Tibial nerve (tissue), 4 donors: ENCODE measurements at regions not wholly inside any gene's neighbourhood (a gene's known extent, or its start where the extent isn't known, plus 50 kb on each side); places are given as distances from the start of the nearest gene placed in this dataset.

Experiments used
- DNase-seq, 2 donors: peaks; one replicate each; pipeline ENCODE4 v3.0.0-alpha.2; 2019; ENCODE audit warnings: low spot score in 2 of 2
- H3K27ac ChIP-seq, 4 donors: fragments of 200-600 bp; sonication (generic) in 3 of 4; one replicate each; pipeline ENCODE4 v1.5.1; 2017 to 2019; ENCODE audit warnings: mild to moderate bottlenecking in 1 of 4
- H3K27me3 ChIP-seq, 2 donors: fragments of 200-600 bp; sonication (generic) in 1 of 2; one replicate each; pipeline versions ENCODE4 v1.5.1 to v1.6.0; 2017 to 2019
- H3K36me3 ChIP-seq, 3 donors: fragments of 200-600 bp; sonication (generic); one replicate each; pipeline ENCODE4 v1.5.1; 2018 to 2019
- H3K4me1 ChIP-seq, 4 donors: fragments of 200-600 bp; sonication (generic) in 3 of 4; one replicate each; pipeline ENCODE4 v1.5.1; 2017 to 2019
- H3K4me3 ChIP-seq, 4 donors: fragments of 200-600 bp; sonication (generic) in 3 of 4; one replicate each; pipeline ENCODE4 v1.5.1; 2017 to 2019; ENCODE audit warnings: mild to moderate bottlenecking in 1 of 4, moderate library complexity in 1 of 4
- H3K9me3 ChIP-seq, 4 donors: fragments of 200-600 bp; sonication (generic) in 3 of 4; one replicate each; pipeline ENCODE4 v1.5.1; 2017 to 2019
- CTCF ChIP-seq, 5 experiments: fragments of 200-600 bp in 3 of 5; fragments of 450-650 bp in 2 of 5; sonication (generic) in 3 of 5; IDR thresholded peaks; one replicate each; pipeline ENCODE4 v1.5.1; 2016 to 2019; ENCODE audit warnings: antibody characterized with exemption in 5 of 5, mild to moderate bottlenecking in 3 of 5, moderate library complexity in 2 of 5
- EP300 ChIP-seq, 2 donors: sonication (generic); formaldehyde crosslinking; IDR thresholded peaks; one replicate each; pipeline ENCODE4 v1.6.1; 2017; ENCODE audit warnings: antibody characterized with exemption in 2 of 2, mild to moderate bottlenecking in 1 of 2
- POLR2A ChIP-seq, 2 donors: fragments of 450-650 bp; IDR thresholded peaks; one replicate each; pipeline ENCODE4 v1.6.1; 2017; ENCODE audit warnings: antibody characterized with exemption in 2 of 2, mild to moderate bottlenecking in 2 of 2, moderate library complexity in 2 of 2
- WGBS, 2 donors: methylation state at CpG; one replicate each; pipeline ENCODE4 v1.1.5; 2018; 5-methylcytosine and 5-hydroxymethylcytosine counted together

GRCh38 chr13:32895296-32895695, 120.9 kb upstream of the KL start:
- no peaks in the 10 kb centered on the region for H3K27me3 ChIP-seq
- H3K4me1 ChIP-seq = no peaks in the 10 kb centered on the region
- no peaks in the 10 kb centered on the region for H3K9me3 ChIP-seq
- H3K4me3 ChIP-seq = no peak overlapping the region
- 93 to 97% methylated on average over 3 of the region's 3 CpGs for WGBS, 2 donors
- no peaks in the 10 kb centered on the region for H3K36me3 ChIP-seq
- TF ChIP-seq EP300 (IDR thresholded peaks at IDR 0.05) = no peak
- no peak for TF ChIP-seq POLR2A (IDR thresholded peaks at IDR 0.05)
- no peak for TF ChIP-seq CTCF (IDR thresholded peaks at IDR 0.05)
- no peak for DNase-seq
- H3K27ac ChIP-seq = no peak overlapping the region

- no peaks in the 10 kb centered on the region for H3K9me3 ChIP-seq
- no peak overlapping the region for H3K4me3 ChIP-seq
- H3K27me3 ChIP-seq = no peaks in the 10 kb centered on the region
- WGBS, 2 donors = 94 to 99% methylated on average over 4 of the region's 4 CpGs
- no peak for DNase-seq
- no peak for TF ChIP-seq CTCF (IDR thresholded peaks at IDR 0.05)
- TF ChIP-seq POLR2A (IDR thresholded peaks at IDR 0.05) = no peak
- TF ChIP-seq EP300 (IDR thresholded peaks at IDR 0.05) = no peak
- no peaks in the 10 kb centered on the region for H3K4me1 ChIP-seq
- H3K27ac ChIP-seq = no peak overlapping the region
- no peaks in the 10 kb centered on the region for H3K36me3 ChIP-seq
These were observed 118.9 kb upstream of the KL start for GRCh38 chr13:32897296-32897695.

GRCh38 chr13:32902029-32902780, 114.0 kb upstream of the KL start:
- Histone ChIP-seq H3K27ac (peak overlapping the region in 2 of 4 donors; percentile 28 to 68), H3K4me3 (no peak overlapping the region), H3K9me3 (no peaks in the 10 kb centered on the region), H3K27me3 (no peaks in the 10 kb centered on the region), H3K4me1 (peaks cover 0 to 37% (median 15%) of the 10 kb centered on the region in 4 donors), H3K36me3 (no peaks in the 10 kb centered on the region)
- DNase-seq = peak in 1 of 2 donors; percentile 72
- TF ChIP-seq EP300 (IDR thresholded peaks at IDR 0.05) (peak in 1 of 2 donors; percentile 78), POLR2A (IDR thresholded peaks at IDR 0.05) (no peak)
- WGBS, 2 donors = 75 to 76% methylated on average over 3 of the region's 3 CpGs

- peak; percentile 69 to 76 for DNase-seq
These were observed 113.3 kb upstream of the KL start for GRCh38 chr13:32902874-32903273.

GRCh38 chr13:32903720-32904119, 112.5 kb upstream of the KL start:
- no peaks in the 10 kb centered on the region for H3K27me3 ChIP-seq
- H3K27ac ChIP-seq = peak overlapping the region in 2 of 4 donors; percentile 4 to 68
- H3K4me1 ChIP-seq = peaks cover 0 to 43% (median 15%) of the 10 kb centered on the region in 4 donors
- TF ChIP-seq CTCF (IDR thresholded peaks at IDR 0.05) (no peak), POLR2A (IDR thresholded peaks at IDR 0.05) (no peak), EP300 (IDR thresholded peaks at IDR 0.05) (no peak)
- no peaks in the 10 kb centered on the region for H3K36me3 ChIP-seq
- no peak overlapping the region for H3K4me3 ChIP-seq
- 93 to 94% methylated on average over 5 of the region's 5 CpGs for WGBS, 2 donors
- no peak for DNase-seq
- H3K9me3 ChIP-seq = no peaks in the 10 kb centered on the region

More at GRCh38 chr13:32902874-32903273, 113.3 kb upstream of the KL start:
- Histone ChIP-seq H3K4me3 (no peak overlapping the region), H3K27me3 (no peaks in the 10 kb centered on the region), H3K4me1 (peaks cover 0 to 43% (median 15%) of the 10 kb centered on the region in 4 donors), H3K27ac (peak overlapping the region in 2 of 4 donors; percentile 28 to 68), H3K36me3 (no peaks in the 10 kb centered on the region), H3K9me3 (no peaks in the 10 kb centered on the region)
- WGBS, 2 donors = 64 to 69% methylated on average over 8 of the region's 8 CpGs
- no peak for TF ChIP-seq EP300 (IDR thresholded peaks at IDR 0.05)
- TF ChIP-seq POLR2A (IDR thresholded peaks at IDR 0.05) = no peak
- TF ChIP-seq CTCF (IDR thresholded peaks at IDR 0.05) = no peak
